Occipital lobe (tissue), 1 donor: ENCODE measurements at regions not wholly inside any gene's neighbourhood (a gene's known extent, or its start where the extent isn't known, plus 50 kb on each side); places are given as distances from the start of the nearest gene placed in this dataset.
"Not testable (repeated sequence)": the region's sequence is repeated elsewhere in the genome, so short reads cannot be mapped to it uniquely, and the experiment has no call there.

ENCODE experiments used
- DNase-seq: peaks from one replicate; lab custom pipeline; 2025; lab: John Stamatoyannopoulos, UW

GRCh38 chr12:131408484-131408883, 302.4 kb upstream of the SFSWAP start:
- no peak for DNase-seq

- DNase-seq: no peak
Observed at GRCh38 chr12:131409211-131409610, 301.7 kb upstream of the SFSWAP start.

GRCh38 chr12:131411827-131412226, 299.1 kb upstream of the SFSWAP start:
- DNase-seq: not testable (repeated sequence)

- no peak for DNase-seq
Observed at GRCh38 chr12:131413006-131413405, 297.9 kb upstream of the SFSWAP start.

GRCh38 chr12:131413471-131413870, 297.4 kb upstream of the SFSWAP start:
- DNase-seq: no peak

GRCh38 chr12:131414155-131414922, 296.6 kb upstream of the SFSWAP start:
- DNase-seq: not testable (repeated sequence)

GRCh38 chr12:131415781-131416180, 295.1 kb upstream of the SFSWAP start:
- no peak for DNase-seq

- DNase-seq: no peak
Observed at GRCh38 chr12:131418121-131418520, 292.8 kb upstream of the SFSWAP start.

- no peak for DNase-seq
Observed at GRCh38 chr12:131418884-131419283, 292.0 kb upstream of the SFSWAP start.

GRCh38 chr12:131420867-131421447, 289.9 kb upstream of the SFSWAP start:
- DNase-seq: no peak

- no peak for DNase-seq
Observed at GRCh38 chr12:131421509-131422186, 289.2 kb upstream of the SFSWAP start.

- DNase-seq: no peak
Observed at GRCh38 chr12:131422187-131422520, 288.7 kb upstream of the SFSWAP start.

- no peak for DNase-seq
Observed at GRCh38 chr12:131422744-131423143, 288.1 kb upstream of the SFSWAP start.

- no peak for DNase-seq
Observed at GRCh38 chr12:131424270-131424669, 286.6 kb upstream of the SFSWAP start.

- DNase-seq: no peak
Observed at GRCh38 chr12:131425112-131426075, 285.5 kb upstream of the SFSWAP start.

GRCh38 chr12:131428091-131428685, 282.7 kb upstream of the SFSWAP start:
- no peak for DNase-seq

GRCh38 chr12:131429221-131429620, 281.7 kb upstream of the SFSWAP start:
- not testable (repeated sequence) for DNase-seq

- DNase-seq: not testable (repeated sequence)
Observed at GRCh38 chr12:131429697-131430096, 281.2 kb upstream of the SFSWAP start.

GRCh38 chr12:131430158-131430742, 280.6 kb upstream of the SFSWAP start:
- DNase-seq: no peak

GRCh38 chr12:131431126-131431655, 279.7 kb upstream of the SFSWAP start:
- not testable (repeated sequence) for DNase-seq
